HEK293 (cell line): ENCODE measurements at regions not wholly inside any gene's neighbourhood (a gene's known extent, or its start where the extent isn't known, plus 50 kb on each side); places are given as distances from the start of the nearest gene placed in this dataset.

Experiments used
- CTCF ChIA-PET: fragments of 350-600 bp; formaldehyde crosslinking; extraction: SDS; loops from one replicate; lab custom pipeline; 2021; ENCODE audit warnings: antibody characterized with exemption; lab: Yijun Ruan, JAX
- POLR2A ChIA-PET: fragments of 300-600 bp; formaldehyde crosslinking; extraction: SDS; loops from one replicate; lab custom pipeline; 2020; ENCODE audit warnings: antibody characterized with exemption, inconsistent platforms; lab: Yijun Ruan, JAX
- H3K27ac ChIP-seq: fragments of 200-500 bp; sonication (Bioruptor generic); 2 replicates; pipeline ENCODE4 v1.5.1; 2014; ENCODE audit warnings: low read depth, low read length, control low read depth, inconsistent platforms; ENCODE audit errors: extremely low read depth
- H3K36me3 ChIP-seq, 2 experiments: fragments of 200-500 bp in 1 of 2; sonication (Bioruptor generic) in 1 of 2; 1 replicate in 1 of 2; 2 replicates in 1 of 2; pipeline ENCODE4 v1.5.1; 2014 to 2017; ENCODE audit warnings: inconsistent platforms in 2 of 2, low read length in 2 of 2; ENCODE audit not compliant: control insufficient read depth in 2 of 2, insufficient read depth in 1 of 2
- H3K4me1 ChIP-seq: fragments of 200-500 bp; sonication (Bioruptor generic); 2 replicates; pipeline ENCODE4 v1.5.1; 2014; ENCODE audit warnings: mild to moderate bottlenecking, low read length, inconsistent platforms; ENCODE audit not compliant: control insufficient read depth, insufficient read depth
- H3K4me3 ChIP-seq: 2 replicates; pipeline ENCODE4 v1.5.1; 2011; ENCODE audit warnings: low read depth, mild to moderate bottlenecking, control low read depth, low read length, moderate library complexity
- H3K9me3 ChIP-seq: fragments of 200-500 bp; sonication (Bioruptor generic); 2 replicates; pipeline ENCODE4 v1.5.1; 2014; ENCODE audit warnings: low read depth, low read length, inconsistent platforms; ENCODE audit not compliant: control insufficient read depth, insufficient read depth
- GLI2 ChIP-seq: fragments of 450-650 bp; formaldehyde crosslinking; IDR thresholded peaks from 2 replicates; pipeline ENCODE4; 2017; ENCODE audit warnings: missing biosample characterization, missing genetic modification characterization, low read depth, borderline replicate concordance
- HOXD13 ChIP-seq: sonication (generic); formaldehyde crosslinking; IDR thresholded peaks from 2 replicates; pipeline ENCODE4 v1.8.0; 2022; ENCODE audit warnings: missing genetic modification reagents, borderline replicate concordance
- KLF10 ChIP-seq: fragments of 450-650 bp; IDR thresholded peaks from 2 replicates; pipeline ENCODE4 v1.5.1; 2018; ENCODE audit warnings: missing biosample characterization, mild to moderate bottlenecking, missing genetic modification characterization
- SCRT1 ChIP-seq: fragments of 450-650 bp; formaldehyde crosslinking; IDR thresholded peaks from 2 replicates; pipeline ENCODE4 v1.5.1; 2016; ENCODE audit warnings: missing biosample characterization, missing genetic modification characterization, borderline replicate concordance
- SP2 ChIP-seq: fragments of 450-650 bp; formaldehyde crosslinking; IDR thresholded peaks from 2 replicates; pipeline ENCODE4 v1.5.1; 2016; ENCODE audit warnings: missing biosample characterization, missing genetic modification characterization
- TCF7L2 ChIP-seq: IDR thresholded peaks from 2 replicates; pipeline ENCODE4 v1.6.1; 2011; ENCODE audit warnings: low read depth, mild to moderate bottlenecking, inconsistent platforms, low read length, moderate library complexity, borderline replicate concordance
- ZBTB7A ChIP-seq: fragments of 450-650 bp; formaldehyde crosslinking; IDR thresholded peaks from 2 replicates; pipeline ENCODE4 v1.5.1; 2016; ENCODE audit warnings: low read depth, missing biosample characterization, missing genetic modification characterization
- ZEB2 ChIP-seq: fragments of 450-650 bp; formaldehyde crosslinking; IDR thresholded peaks from 2 replicates; pipeline ENCODE4 v1.5.1; 2016; ENCODE audit warnings: missing biosample characterization, missing genetic modification characterization
- ZNF133 ChIP-seq: fragments of 450-650 bp; formaldehyde crosslinking; IDR thresholded peaks from 2 replicates; pipeline ENCODE4 v1.5.1; 2016; ENCODE audit warnings: missing biosample characterization, missing genetic modification characterization
- ZNF138 ChIP-seq: fragments of 450-650 bp; formaldehyde crosslinking; IDR thresholded peaks from 2 replicates; pipeline ENCODE4 v1.5.1; 2016; ENCODE audit warnings: missing biosample characterization, missing genetic modification characterization, borderline replicate concordance
- ZNF140 ChIP-seq: fragments of 450-650 bp; formaldehyde crosslinking; IDR thresholded peaks from 2 replicates; pipeline ENCODE4 v1.5.1; 2016; ENCODE audit warnings: missing biosample characterization, missing genetic modification characterization
- ZNF274 ChIP-seq, 2 experiments: fragments of 200-500 bp in 1 of 2; fragments of 450-650 bp in 1 of 2; sonication (Bioruptor generic) in 1 of 2; formaldehyde crosslinking in 1 of 2; IDR thresholded peaks; 2 replicates each; pipeline versions ENCODE4 v1.5.1 to v1.6.1; 2014 to 2016; ENCODE audit warnings: borderline replicate concordance in 1 of 2, inconsistent platforms in 1 of 2, low read length in 1 of 2, missing biosample characterization in 1 of 2, missing genetic modification characterization in 1 of 2
- ZNF501 ChIP-seq: fragments of 450-650 bp; formaldehyde crosslinking; IDR thresholded peaks from 2 replicates; pipeline ENCODE4 v1.5.1; 2016; ENCODE audit warnings: missing biosample characterization, missing genetic modification characterization
- ZNF529 ChIP-seq: fragments of 450-650 bp; formaldehyde crosslinking; IDR thresholded peaks from 2 replicates; pipeline ENCODE4 v1.5.1; 2017; ENCODE audit warnings: missing genetic modification characterization, missing biosample characterization; ENCODE audit not compliant: insufficient replicate concordance
- ZNF677 ChIP-seq: fragments of 450-650 bp; IDR thresholded peaks from 2 replicates; pipeline ENCODE4 v1.5.0; 2018; ENCODE audit warnings: missing biosample characterization, mild to moderate bottlenecking, missing genetic modification characterization, moderate library complexity
- ZNF701 ChIP-seq: fragments of 450-650 bp; formaldehyde crosslinking; IDR thresholded peaks from 2 replicates; pipeline ENCODE4 v1.5.1; 2016; ENCODE audit warnings: missing biosample characterization, missing genetic modification characterization
- ZNF76 ChIP-seq: fragments of 450-650 bp; formaldehyde crosslinking; IDR thresholded peaks from 2 replicates; pipeline ENCODE4; 2016; ENCODE audit warnings: low read depth, missing biosample characterization, missing genetic modification characterization, borderline replicate concordance
- ZNF791 ChIP-seq: fragments of 450-650 bp; formaldehyde crosslinking; IDR thresholded peaks from 2 replicates; pipeline ENCODE4 v1.5.1; 2016; ENCODE audit warnings: missing biosample characterization, missing genetic modification characterization
- TF ChIP-seq, protein P1 (sequence below): fragments of 450-650 bp; IDR thresholded peaks from 2 replicates; pipeline ENCODE4 v1.5.1; 2018; ENCODE audit warnings: missing biosample characterization, missing genetic modification characterization
- TF ChIP-seq, protein P2 (sequence below): fragments of 450-650 bp; formaldehyde crosslinking; IDR thresholded peaks from 2 replicates; pipeline ENCODE4 v1.5.1; 2016; ENCODE audit warnings: missing biosample characterization, missing genetic modification characterization
- TF ChIP-seq, protein P3 (sequence below): fragments of 450-650 bp; formaldehyde crosslinking; IDR thresholded peaks from 2 replicates; pipeline ENCODE4; 2016; ENCODE audit warnings: missing biosample characterization, missing genetic modification characterization
- TF ChIP-seq, protein P4 (sequence below): fragments of 450-650 bp; formaldehyde crosslinking; IDR thresholded peaks from 2 replicates; pipeline ENCODE4 v1.5.1; 2017; ENCODE audit warnings: missing biosample characterization, missing genetic modification characterization

DNA sequence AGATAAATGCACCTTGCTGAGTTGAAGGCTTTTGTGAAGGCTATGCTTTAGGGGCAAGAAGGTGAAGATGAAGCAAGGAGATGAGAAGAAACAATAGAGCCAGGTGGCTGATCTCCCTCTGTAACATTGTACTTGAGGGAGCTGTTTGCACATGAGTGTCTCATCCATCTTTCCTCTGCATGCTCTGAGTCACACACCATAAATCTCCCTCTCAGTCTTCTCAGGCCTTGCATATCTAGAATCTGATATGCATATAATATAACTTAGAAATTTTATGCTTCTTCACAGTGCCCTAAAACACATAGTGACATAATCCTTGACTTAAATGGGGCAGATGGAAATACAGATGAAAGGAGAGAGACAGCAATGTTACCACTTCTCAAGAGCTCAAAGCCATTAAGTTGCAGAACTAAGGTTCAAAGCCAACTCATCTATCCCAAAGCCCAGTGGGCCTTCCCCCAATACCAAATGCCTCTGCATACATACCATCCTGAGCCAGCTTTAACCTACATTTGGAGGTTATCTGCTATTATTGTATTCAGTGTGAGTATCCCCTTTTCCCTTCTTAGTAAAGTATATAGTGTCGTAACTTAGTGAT is 62.4 kb upstream of the STXBP5 start:
- H3K36me3 ChIP-seq = no peaks in the 10 kb centered on the region
- H3K4me3 ChIP-seq = no peak overlapping the region
- TF ChIP-seq, protein P1, sequence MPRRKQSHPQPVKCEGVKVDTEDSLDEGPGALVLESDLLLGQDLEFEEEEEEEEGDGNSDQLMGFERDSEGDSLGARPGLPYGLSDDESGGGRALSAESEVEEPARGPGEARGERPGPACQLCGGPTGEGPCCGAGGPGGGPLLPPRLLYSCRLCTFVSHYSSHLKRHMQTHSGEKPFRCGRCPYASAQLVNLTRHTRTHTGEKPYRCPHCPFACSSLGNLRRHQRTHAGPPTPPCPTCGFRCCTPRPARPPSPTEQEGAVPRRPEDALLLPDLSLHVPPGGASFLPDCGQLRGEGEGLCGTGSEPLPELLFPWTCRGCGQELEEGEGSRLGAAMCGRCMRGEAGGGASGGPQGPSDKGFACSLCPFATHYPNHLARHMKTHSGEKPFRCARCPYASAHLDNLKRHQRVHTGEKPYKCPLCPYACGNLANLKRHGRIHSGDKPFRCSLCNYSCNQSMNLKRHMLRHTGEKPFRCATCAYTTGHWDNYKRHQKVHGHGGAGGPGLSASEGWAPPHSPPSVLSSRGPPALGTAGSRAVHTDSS (tag by site-specific recombination) = no peak
- TF ChIP-seq ZNF274 (IDR thresholded peaks at IDR 0.05; ENCODE audit: low read length) (no peak), ZNF274 (tag by site-specific recombination; IDR thresholded peaks at IDR 0.05; ENCODE audit: borderline replicate concordance) (no peak), ZNF701 (no peak), ZNF76 (tag by site-specific recombination) (no peak), SP2 (tag by site-specific recombination) (no peak), ZNF140 (no peak), ZNF791 (tag by site-specific recombination) (no peak), HOXD13 (CRISPR knock-in tag) (no peak)
- TF ChIP-seq, protein P2, sequence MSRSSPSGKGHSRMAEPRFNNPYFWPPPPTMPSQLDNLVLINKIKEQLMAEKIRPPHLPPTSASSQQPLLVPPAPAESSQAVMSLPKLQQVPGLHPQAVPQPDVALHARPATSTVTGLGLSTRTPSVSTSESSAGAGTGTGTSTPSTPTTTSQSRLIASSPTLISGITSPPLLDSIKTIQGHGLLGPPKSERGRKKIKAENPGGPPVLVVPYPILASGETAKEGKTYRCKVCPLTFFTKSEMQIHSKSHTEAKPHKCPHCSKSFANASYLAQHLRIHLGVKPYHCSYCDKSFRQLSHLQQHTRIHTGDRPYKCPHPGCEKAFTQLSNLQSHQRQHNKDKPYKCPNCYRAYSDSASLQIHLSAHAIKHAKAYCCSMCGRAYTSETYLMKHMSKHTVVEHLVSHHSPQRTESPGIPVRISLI = no peak
- TF ChIP-seq, protein P3, sequence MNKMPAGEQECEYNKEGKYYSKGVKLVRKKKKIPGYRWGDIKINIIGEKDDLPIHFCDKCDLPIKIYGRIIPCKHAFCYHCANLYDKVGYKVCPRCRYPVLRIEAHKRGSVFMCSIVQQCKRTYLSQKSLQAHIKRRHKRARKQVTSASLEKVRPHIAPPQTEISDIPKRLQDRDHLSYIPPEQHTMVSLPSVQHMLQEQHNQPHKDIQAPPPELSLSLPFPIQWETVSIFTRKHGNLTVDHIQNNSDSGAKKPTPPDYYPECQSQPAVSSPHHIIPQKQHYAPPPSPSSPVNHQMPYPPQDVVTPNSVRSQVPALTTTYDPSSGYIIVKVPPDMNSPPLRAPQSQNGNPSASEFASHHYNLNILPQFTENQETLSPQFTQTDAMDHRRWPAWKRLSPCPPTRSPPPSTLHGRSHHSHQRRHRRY (tag by site-specific recombination) = no peak
- TF ChIP-seq, protein P4, sequence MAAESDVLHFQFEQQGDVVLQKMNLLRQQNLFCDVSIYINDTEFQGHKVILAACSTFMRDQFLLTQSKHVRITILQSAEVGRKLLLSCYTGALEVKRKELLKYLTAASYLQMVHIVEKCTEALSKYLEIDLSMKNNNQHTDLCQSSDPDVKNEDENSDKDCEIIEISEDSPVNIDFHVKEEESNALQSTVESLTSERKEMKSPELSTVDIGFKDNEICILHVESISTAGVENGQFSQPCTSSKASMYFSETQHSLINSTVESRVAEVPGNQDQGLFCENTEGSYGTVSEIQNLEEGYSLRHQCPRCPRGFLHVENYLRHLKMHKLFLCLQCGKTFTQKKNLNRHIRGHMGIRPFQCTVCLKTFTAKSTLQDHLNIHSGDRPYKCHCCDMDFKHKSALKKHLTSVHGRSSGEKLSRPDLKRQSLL = no peak
- H3K27ac ChIP-seq = no peak overlapping the region
- ChIA-PET CTCF (no interaction called here), POLR2A (no interaction called here)
- H3K4me1 ChIP-seq = no peaks in the 10 kb centered on the region
- no peaks in the 10 kb centered on the region for H3K9me3 ChIP-seq

DNA sequence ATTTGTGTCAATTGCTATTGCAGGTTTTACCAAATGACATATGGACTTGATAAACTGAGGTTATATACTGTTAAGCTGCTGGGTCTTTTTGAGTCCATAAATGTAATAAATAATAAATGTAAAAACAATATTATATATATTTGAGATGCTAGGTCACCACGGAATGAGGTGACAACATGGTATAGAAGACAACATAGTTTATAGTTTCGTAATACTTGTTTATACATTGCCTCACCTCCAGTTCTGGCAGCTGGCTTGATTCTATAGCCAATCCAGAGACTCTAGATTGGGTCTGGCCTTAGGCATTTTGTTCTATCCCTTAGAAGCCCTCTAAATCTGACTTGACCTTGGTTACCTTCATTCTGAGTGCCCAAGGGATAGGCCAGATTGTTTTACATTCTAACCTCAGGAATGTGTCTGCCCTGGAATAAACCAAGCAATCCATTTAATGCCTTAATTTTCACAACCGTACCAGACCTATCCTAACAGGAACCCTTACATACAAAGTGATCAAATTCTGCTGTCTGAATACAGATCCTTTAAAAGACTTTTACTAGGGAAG is 61.5 kb upstream of the STXBP5 start:
- POLR2A ChIA-PET = no interaction called here

DNA sequence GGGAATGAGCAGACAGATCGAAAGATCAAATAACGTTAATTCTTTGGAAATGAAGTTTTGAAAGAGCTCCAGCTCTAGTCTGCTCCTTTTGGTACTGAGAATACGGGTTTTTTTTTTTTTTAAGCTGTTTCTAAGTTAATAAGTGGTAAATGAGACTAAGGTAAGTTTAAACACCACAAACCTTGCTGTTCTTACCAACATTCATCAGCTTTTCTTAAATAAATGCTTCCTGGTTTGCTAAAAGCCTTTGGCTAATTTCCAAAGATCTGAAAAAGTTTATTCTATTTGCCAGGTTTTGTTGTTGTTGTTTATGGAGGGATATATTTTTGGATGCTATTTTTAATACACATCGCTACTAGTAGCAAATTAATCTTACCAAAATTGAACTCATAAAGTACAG is 55.1 kb upstream of the STXBP5 start:
- peak; percentile 91 for TF ChIP-seq ZNF677 (tag by site-specific recombination)
- no peak for TF ChIP-seq ZEB2
- TF ChIP-seq, all 188 proteins: peak for 1
- CTCF ChIA-PET = no interaction called here

More for the DNA sequence above, 61.5 kb upstream of the STXBP5 start:
- Histone ChIP-seq H3K4me1 (no peaks in the 10 kb centered on the region), H3K27ac (no peak overlapping the region), H3K9me3 (no peaks in the 10 kb centered on the region), H3K4me3 (no peak overlapping the region), H3K36me3 (no peaks in the 10 kb centered on the region)
- TF ChIP-seq ZNF138 (tag by site-specific recombination) (no peak), GLI2 (tag by site-specific recombination) (no peak), ZNF133 (tag by site-specific recombination) (no peak), ZNF701 (no peak), SCRT1 (tag by site-specific recombination) (no peak), ZNF140 (no peak), ZNF529 (tag by site-specific recombination) (no peak), ZBTB7A (tag by site-specific recombination) (no peak), KLF10 (tag by site-specific recombination) (no peak), ZNF501 (tag by site-specific recombination) (no peak), TCF7L2 (no peak)
- CTCF ChIA-PET = interaction anchor here (0.6 kb wide), 1 partner anchor 34 kb away, joined by 5 read pairs; no protein-coding TSS in a partner anchor

More for the DNA sequence above, 55.1 kb upstream of the STXBP5 start:
- no peaks in the 10 kb centered on the region for H3K36me3 ChIP-seq
- no peak overlapping the region for H3K4me3 ChIP-seq
- H3K9me3 ChIP-seq = no peaks in the 10 kb centered on the region
- H3K4me1 ChIP-seq = no peaks in the 10 kb centered on the region
- H3K27ac ChIP-seq = no peak overlapping the region
- POLR2A ChIA-PET = no interaction called here
